ENCODE measurements at regions not wholly inside any gene's neighbourhood (a gene's known extent, or its start where the extent isn't known, plus 50 kb on each side); places are given as distances from the start of the nearest gene placed in this dataset.

- ATAC-seq, result no peak
- CTCF ChIA-PET (ENCODE audit: low intra/inter-chr PET ratio), result no interaction called here
These were observed 211.7 kb downstream of the RNF152 start for GRCh38 chr18:61681065-61681464.

More at GRCh38 chr18:61681065-61681464, 211.7 kb downstream of the RNF152 start:
- Histone ChIP-seq H3K9ac (ENCODE audit: insufficient read depth in 1 of 2, low read depth in 2 of 2, low read length in 2 of 2) (no peak overlapping the region), H3K9me1 (ENCODE audit: control insufficient read depth, insufficient read depth, low read length) (no peaks in the 10 kb centered on the region), H3K27me3 (ENCODE audit: control insufficient read depth in 2 of 2, insufficient read depth in 2 of 2, low read length in 2 of 2) (no peaks in the 10 kb centered on the region), H3K9me3 (replicated peaks; ENCODE audit: control insufficient read depth, insufficient read depth, low read depth, low read length) (no peaks in the 10 kb centered on the region), H3K27ac (ENCODE audit: extremely low read depth, low read depth, low read length) (no peak overlapping the region), H3K4me3 (no peak overlapping the region), H3K36me3 (ENCODE audit: control insufficient read depth, insufficient read depth, low read length) (no peaks in the 10 kb centered on the region), H3K79me2 (ENCODE audit: control insufficient read depth, insufficient read depth, low read length) (no peaks in the 10 kb centered on the region), H4K20me1 (replicated peaks; ENCODE audit: control insufficient read depth, insufficient read depth, low read length) (no peaks in the 10 kb centered on the region), H2AFZ (ENCODE audit: low read depth, low read length) (no peak overlapping the region), H3K4me2 (ENCODE audit: insufficient read depth, low read length) (no peak overlapping the region), H3K4me1 (replicated peaks in 1 of 2; ENCODE audit: control insufficient read depth in 2 of 2, insufficient read depth in 2 of 2, low read length in 2 of 2) (no peaks in the 10 kb centered on the region)
- DNase-seq (ENCODE audit: extremely low read depth in 1 of 4, low spot score in 3 of 4) (no peak), FAIRE-seq (no peak)
- intact Hi-C loops (cut with micrococcal nuclease), result no loop called here
- no TSS peak for BruUV-seq (replicated peaks)
- POLR2A ChIA-PET, result no interaction called here
- 0% methylated on average over 1 of the region's 2 CpGs for WGBS (ENCODE audit: insufficient coverage, low coverage, missing lambda C conversion rate)
- TF ChIP-seq RAD51 (IDR thresholded peaks at IDR 0.05; ENCODE audit: borderline replicate concordance, low read depth) (no peak), E2F6 (IDR thresholded peaks at IDR 0.05; ENCODE audit: borderline replicate concordance in 1 of 2, extremely low read depth in 1 of 2, insufficient read depth in 1 of 2, insufficient read length in 1 of 2, low read depth in 1 of 2, low read length in 1 of 2, poor library complexity in 1 of 2, severe bottlenecking in 1 of 2) (no peak), SAFB (IDR thresholded peaks at IDR 0.05; ENCODE audit: borderline replicate concordance, low read depth, low read length) (no peak), ZBTB26 (CRISPR knock-in tag; IDR thresholded peaks at IDR 0.05) (no peak), ID3 (CRISPR knock-in tag; IDR thresholded peaks at IDR 0.05) (no peak), ID3 (tag; IDR thresholded peaks at IDR 0.05) (no peak), DMBX1 (CRISPR knock-in tag; IDR thresholded peaks at IDR 0.05; ENCODE audit: borderline replicate concordance) (no peak), HNRNPH1 (optimal IDR thresholded peaks at IDR 0.05; ENCODE audit: low read depth, low read length) (no peak), PHF8 (IDR thresholded peaks at IDR 0.05; ENCODE audit: borderline replicate concordance, low read length) (no peak), NR1H2 (CRISPR knock-in tag; IDR thresholded peaks at IDR 0.05) (no peak), IFI16 (CRISPR knock-in tag; IDR thresholded peaks at IDR 0.05) (no peak), ZNF165 (CRISPR knock-in tag; IDR thresholded peaks at IDR 0.05; ENCODE audit: borderline replicate concordance) (no peak), GTF2F1 (IDR thresholded peaks at IDR 0.05; ENCODE audit: low read depth, low read length) (no peak), POLR2AphosphoS5 (IDR thresholded peaks at IDR 0.05; ENCODE audit: control insufficient read depth, insufficient read depth, low read depth, low read length) (no peak), MBD2 (IDR thresholded peaks at IDR 0.05; ENCODE audit: borderline replicate concordance, low read depth) (no peak), KAT7 (CRISPR knock-in tag; IDR thresholded peaks at IDR 0.05; ENCODE audit: borderline replicate concordance) (no peak), HIVEP1 (CRISPR knock-in tag; IDR thresholded peaks at IDR 0.05) (no peak), BACH1 (tag; IDR thresholded peaks at IDR 0.05) (no peak), DIDO1 (tag; IDR thresholded peaks at IDR 0.05; ENCODE audit: low read depth) (no peak), CCNT2 (IDR thresholded peaks at IDR 0.05; ENCODE audit: borderline replicate concordance, extremely low read depth, insufficient read length, low read depth, low read length) (no peak), HNRNPUL1 (IDR thresholded peaks at IDR 0.05; ENCODE audit: low read length) (no peak)
- in situ Hi-C loops (cut with MboI), result no loop called here

All from K562 (cell line).